Inflammatory macrophage treated with lipopolysaccharide for 4 hours (primary cell): ENCODE measurements at regions not wholly inside any gene's neighbourhood (a gene's known extent, or its start where the extent isn't known, plus 50 kb on each side); places are given as distances from the start of the nearest gene placed in this dataset.
"Not testable (repeated sequence)": the region's sequence is repeated elsewhere in the genome, so short reads cannot be mapped to it uniquely, and the experiment has no call there.

ENCODE experiments used
- DNase-seq: peaks from one replicate; pipeline ENCODE4 v3.0.0-alpha.2; 2020

GRCh38 chr7:49700841-49701240 is 72.6 kb upstream of the VWC2 start:
- no peak for DNase-seq

GRCh38 chr7:49702099-49702498 is 71.3 kb upstream of the VWC2 start:
- no peak for DNase-seq

GRCh38 chr7:49703337-49703736 is 70.1 kb upstream of the VWC2 start:
- no peak for DNase-seq

GRCh38 chr7:49703881-49704280 is 69.6 kb upstream of the VWC2 start:
- no peak for DNase-seq

GRCh38 chr7:49706106-49706505 is 67.3 kb upstream of the VWC2 start:
- no peak for DNase-seq

- no peak for DNase-seq
These were observed 65.5 kb upstream of the VWC2 start for GRCh38 chr7:49707891-49708290.

- DNase-seq: no peak
These were observed 64.8 kb upstream of the VWC2 start for GRCh38 chr7:49708590-49708989.

GRCh38 chr7:49711072-49711723 is 62.2 kb upstream of the VWC2 start:
- not testable (repeated sequence) for DNase-seq

- DNase-seq: no peak
These were observed 59.3 kb upstream of the VWC2 start for GRCh38 chr7:49714182-49714581.

- no peak for DNase-seq
These were observed 58.0 kb upstream of the VWC2 start for GRCh38 chr7:49715486-49715885.

GRCh38 chr7:49717547-49717946 is 55.9 kb upstream of the VWC2 start:
- no peak for DNase-seq

- no peak for DNase-seq
These were observed 54.7 kb upstream of the VWC2 start for GRCh38 chr7:49718760-49719159.

- no peak for DNase-seq
These were observed 52.0 kb upstream of the VWC2 start for GRCh38 chr7:49721441-49721840.
